ENCODE measurements at regions not wholly inside any gene's neighbourhood (a gene's known extent, or its start where the extent isn't known, plus 50 kb on each side); places are given as distances from the start of the nearest gene placed in this dataset.

DNA sequence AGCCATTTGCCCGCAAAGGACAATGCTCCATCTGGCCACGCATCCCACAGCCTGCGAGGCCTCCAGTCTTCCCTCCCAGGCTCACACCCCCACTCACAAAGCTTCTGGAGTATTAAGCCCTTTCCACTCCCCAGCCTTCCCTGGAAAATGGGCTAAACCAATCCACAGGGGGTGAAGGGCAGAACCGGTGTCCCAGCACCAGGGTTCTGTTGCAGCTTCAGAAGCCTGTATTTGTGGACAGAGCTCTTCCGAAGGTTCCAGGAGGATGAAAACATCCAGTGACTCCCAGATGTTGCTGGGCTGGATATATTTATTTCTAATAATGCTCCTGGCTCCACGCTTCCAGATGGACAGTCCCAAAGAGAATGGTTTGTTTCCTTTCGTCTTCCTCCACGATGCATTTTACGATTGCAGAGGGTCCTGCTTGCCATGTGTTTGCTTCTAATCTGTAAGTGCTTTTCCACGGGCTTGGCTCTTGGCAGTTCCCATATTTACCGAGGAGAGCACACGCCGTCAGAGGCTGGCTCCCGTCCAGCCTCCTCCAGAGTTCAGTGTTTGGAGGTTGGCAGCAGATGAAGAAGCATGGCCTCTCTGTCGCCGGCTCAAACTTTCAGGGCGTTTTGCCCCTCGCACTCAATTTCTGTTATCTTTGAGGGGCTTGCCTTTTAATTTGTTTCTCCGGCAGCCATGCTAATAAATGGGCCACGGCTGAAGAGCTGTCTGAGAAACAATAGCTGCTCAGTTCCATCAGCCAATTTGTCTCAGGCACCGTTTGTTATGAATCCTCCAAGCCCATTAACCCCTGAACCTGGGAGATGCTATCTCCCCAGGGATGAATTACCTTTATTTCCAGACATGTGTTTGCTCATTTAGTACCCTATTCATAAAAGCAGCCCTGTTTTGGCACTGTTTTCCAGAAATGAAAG, 367.9 kb upstream of the PROK2 start:
- TF ChIP-seq EZH2 (IDR thresholded peaks at IDR 0.05; ENCODE audit: borderline replicate concordance, low read depth, low read length, poor library complexity, severe bottlenecking) (no peak), CTCF (conservative IDR thresholded peaks at IDR 0.05; ENCODE audit: low read depth, low read length) (no peak)
